SK-MEL-5 (cell line): ENCODE measurements at regions not wholly inside any gene's neighbourhood (a gene's known extent, or its start where the extent isn't known, plus 50 kb on each side); places are given as distances from the start of the nearest gene placed in this dataset.

Experiments used
- DNase-seq: peaks from one replicate; pipeline ENCODE4 v3.0.0-alpha.2; 2016; ENCODE audit warnings: low read depth, low spot score
- in situ Hi-C: cut with HindIII; loops from 2 replicates; pipeline ENCODE4 v1.10.0; 2016; ENCODE audit warnings: low sequenced_read_pairs, high pct_unique_total_duplicates, low pct_unique_long_range_greater_than_20kb

DNA sequence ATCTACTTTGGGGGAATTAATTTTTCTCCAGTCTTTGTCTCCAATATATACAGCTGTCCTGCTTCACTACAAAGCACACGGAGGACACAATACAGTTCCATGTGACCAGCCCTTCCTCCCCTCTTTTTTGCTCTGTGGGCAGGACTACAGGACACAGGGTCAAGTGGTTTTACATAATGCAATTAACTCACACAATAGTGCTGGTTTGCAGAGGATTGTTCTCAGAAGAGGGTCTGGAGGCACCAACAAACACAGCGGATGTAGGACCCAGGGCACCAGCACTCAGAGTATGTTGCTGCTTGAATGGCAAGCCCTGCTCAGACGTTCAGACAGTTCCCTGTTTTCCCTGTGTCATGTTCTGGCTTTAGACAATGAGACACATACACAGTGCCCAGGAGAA is 52.0 kb upstream of the NPTX2 start:
- DNase-seq: no peak
- in situ Hi-C loops: no loop called here

GRCh38 chr7:98562871-98563495 is 54.1 kb upstream of the NPTX2 start:
- no peak for DNase-seq
- in situ Hi-C loops: no loop called here

DNA sequence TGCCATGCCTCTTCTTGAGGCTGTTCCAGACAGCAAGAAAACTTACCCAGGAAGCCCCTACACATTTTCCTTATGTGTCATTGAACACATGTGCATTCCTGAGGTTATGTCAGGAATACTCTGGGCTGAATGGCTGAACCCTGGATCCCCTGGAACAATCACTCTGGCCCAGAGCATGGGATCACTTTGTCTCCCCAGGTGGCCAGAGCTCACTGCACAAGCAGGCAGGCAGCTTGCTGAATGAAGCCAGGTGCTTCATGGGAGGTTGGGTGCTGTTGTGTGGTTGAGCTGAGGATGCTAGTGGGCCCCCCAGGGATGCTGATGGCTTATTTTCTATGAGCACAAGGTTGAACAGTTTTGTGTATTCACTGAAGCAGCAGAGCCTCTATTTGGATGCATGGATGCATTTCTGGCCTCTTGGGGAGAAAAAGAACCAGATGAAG is 54.7 kb upstream of the NPTX2 start:
- no peak for DNase-seq
- in situ Hi-C loops: no loop called here

DNA sequence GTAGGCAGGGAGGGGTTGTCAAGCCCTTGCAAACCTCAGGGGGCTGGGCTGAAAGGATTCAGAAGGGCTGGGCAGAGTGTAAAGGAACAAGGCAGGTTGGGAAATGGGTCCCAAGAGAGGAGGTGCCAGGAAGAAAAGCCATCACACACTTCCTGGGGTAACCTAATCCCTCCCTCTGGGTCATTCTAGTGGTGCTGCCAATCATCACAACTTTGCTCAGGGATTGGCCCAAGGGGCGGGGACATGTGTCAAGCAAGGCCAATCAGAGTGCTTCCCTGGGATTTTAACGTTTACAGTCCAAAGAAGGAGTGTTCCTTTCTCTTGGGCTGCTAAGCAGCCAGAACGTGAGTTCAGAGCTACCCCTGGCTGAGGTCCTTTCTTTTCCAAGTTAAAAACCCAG is 57.1 kb upstream of the NPTX2 start:
- DNase-seq: peak; percentile 37
- in situ Hi-C loops: no loop called here

DNA sequence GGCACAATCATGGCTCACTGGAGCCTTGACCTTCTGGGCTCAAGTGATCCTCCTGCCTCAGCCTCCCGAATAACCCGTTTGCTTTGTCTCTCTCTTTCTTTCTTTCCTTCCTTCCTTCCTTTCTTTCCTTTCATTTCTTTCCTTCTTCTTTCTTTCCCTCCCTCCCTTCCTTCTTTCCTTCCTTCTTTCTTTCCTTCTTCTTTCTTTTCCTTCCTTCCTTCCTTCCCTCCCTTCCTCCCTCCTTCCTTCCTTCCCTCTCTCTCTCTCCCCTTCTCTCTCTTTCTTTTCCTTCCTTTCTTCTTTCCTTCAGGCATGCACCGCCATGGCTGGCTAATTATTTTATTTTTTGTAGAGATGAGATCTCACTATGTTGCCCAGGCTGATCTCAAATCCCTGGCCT is 57.9 kb upstream of the NPTX2 start:
- DNase-seq: no peak
- in situ Hi-C loops: no loop called here

DNA sequence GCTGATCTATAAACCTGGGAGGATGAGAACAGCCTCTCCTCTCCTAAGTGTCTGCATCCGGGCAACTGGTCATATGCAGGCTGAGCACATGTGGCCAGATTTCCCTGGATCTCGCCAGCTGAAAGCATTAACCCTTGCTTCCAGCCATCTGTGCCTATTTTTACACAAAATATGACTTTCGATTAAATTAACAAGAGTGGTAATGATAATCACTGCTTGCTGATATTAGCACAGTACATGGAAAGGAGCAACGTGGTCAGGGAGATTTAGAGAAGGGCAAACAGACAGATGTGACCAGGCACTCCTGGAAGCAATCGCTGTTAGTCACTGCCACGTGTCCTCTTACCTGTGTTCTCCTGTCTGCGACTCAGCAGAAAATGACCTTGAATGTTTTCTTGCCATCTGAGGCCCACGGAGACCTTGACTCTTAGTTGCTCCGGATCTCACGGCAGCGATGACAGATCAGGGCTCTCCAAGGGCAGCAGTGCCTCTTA is 59.5 kb upstream of the NPTX2 start:
- DNase-seq: no peak
- in situ Hi-C loops: no loop called here

GRCh38 chr7:98556288-98556687 is 60.8 kb upstream of the NPTX2 start:
- no peak for DNase-seq
- in situ Hi-C loops: no loop called here

DNA sequence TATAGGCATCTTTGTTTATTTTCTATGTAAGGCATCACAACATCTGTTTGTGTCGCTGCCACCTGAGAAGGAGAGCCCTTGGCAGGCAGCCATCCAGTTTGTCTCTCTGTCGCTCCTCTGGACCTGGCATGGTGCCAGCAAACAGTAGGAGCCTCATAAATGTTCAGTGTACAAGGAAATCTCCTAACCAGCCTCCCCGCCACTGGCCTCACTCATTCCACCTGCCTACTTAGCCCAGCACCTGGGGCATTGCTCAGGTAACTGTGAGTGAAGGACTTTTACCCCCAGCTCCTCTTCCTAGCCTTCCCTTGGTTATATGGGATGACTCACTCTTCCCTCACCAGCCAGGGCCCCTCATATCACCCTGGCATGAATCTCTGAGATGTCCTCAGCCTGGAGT is 61.7 kb upstream of the NPTX2 start:
- in situ Hi-C loops: no loop called here
- no peak for DNase-seq

DNA sequence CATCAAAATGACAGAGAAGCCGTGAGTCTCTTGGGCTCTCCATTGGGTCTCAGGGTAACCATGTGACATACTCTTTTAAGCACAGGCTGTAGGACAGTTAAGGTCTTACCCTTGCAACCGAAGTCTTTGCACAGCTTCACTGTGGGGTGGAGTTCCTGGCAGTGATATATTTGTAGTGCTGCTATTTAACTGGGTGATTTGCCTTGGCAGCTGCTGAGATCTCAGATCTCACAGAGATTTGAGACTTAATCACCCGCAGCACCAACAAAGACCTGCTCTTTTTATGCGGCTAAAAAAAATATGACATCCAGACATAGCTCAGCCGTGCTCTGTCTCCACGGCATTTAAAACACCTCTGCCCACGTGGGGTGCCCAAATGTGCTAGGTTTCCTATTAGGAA is 63.4 kb upstream of the NPTX2 start:
- in situ Hi-C loops: no loop called here

DNA sequence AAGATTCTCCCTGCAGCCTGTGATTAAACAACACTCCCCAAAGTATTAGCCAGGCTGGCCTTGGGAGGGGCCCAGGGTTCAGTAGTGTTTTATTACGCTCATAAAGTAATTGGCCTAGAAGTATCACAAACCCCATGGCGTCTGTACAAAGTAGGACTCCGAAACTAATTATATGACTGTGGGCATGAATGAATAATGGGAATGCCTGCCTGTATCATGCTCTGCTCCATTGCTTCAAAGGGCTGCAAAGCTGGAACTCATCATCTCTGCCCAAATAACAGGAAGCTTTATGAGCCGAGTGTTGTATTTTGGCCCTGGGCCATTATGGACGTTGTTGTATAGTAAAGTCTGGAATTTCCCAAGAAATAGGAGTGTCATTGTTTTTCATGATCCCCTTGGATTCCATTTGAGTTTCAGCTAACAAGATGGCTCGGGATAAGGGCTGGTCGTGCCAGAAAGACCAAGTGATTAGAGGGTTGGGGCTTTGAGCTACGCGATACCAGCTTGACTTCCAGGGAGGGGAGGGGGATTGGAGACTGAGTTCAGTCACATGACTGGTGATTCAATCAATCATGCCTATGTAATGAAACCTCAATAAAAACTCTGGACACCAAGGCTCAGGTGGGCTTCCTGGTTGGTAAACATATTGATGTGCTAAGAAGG is 65.3 kb upstream of the NPTX2 start:
- in situ Hi-C loops: no loop called here
- DNase-seq: peak; percentile 67

More for the DNA sequence above, 63.4 kb upstream of the NPTX2 start:
- DNase-seq: no peak

DNA sequence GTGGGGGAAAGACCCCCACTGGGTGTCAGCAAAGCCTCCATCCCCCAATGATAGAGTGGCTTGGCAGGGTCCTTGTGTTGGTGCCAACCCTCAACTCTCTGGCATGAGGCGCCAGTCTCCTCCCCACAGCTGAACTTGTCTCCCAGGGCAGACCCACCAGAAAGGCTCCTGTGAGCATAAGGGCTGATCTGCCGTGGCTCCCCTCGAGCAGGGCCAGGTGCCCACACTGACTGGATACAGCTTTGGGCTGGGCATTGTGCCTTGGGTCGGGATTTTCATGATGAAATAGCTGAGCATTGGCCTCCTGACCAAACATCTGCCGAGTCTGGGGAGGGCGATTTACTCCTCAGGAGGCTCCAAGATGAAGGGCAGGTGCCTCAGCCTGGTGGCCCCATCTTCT is 68.1 kb upstream of the NPTX2 start:
- in situ Hi-C loops: no loop called here
- DNase-seq: no peak

- in situ Hi-C loops: no loop called here
- no peak for DNase-seq
Measured at GRCh38 chr7:98548370-98548769, 68.7 kb upstream of the NPTX2 start.

DNA sequence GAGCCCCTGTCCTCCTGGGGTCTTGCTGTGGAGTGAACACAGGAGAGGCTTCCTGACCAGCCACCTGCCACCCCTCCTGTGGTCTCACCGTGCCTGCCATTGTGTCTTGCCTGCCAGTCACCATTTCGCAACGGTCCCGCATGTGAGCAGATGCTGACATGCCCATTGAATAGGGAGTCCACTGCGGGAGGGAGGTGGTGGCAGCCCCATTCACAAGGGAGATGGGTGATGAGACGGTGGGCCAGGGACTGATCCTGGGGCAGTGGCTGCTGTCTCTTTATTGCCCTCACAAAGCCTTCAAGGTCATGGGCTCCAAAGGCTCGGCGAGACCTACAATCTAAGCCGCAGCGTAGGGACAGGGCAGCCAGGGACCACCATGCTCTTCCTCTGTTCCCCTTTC is 76.0 kb upstream of the NPTX2 start:
- in situ Hi-C loops: no loop called here
- no peak for DNase-seq

- in situ Hi-C loops: no loop called here
- DNase-seq: no peak
Measured at GRCh38 chr7:98539865-98540264, 77.2 kb upstream of the NPTX2 start.

DNA sequence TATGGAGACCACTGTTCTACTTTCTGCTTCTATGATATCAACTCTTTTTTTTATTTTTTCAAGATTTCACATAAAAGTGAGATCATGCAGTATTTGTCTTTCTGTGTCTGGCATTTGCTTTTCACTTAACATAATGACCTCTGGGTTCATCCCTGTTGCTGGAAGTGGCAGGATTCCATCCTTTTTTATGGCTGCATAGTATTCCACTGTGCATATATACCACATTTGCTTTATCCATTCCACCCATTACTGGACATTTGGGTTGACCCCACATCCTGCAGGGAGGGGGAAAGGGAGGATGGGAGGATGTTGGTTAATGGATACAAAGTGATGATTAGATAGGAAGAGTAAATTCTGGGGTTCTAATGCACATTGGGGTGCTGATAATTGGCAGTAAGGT is 80.3 kb upstream of the NPTX2 start:
- in situ Hi-C loops: no loop called here

DNA sequence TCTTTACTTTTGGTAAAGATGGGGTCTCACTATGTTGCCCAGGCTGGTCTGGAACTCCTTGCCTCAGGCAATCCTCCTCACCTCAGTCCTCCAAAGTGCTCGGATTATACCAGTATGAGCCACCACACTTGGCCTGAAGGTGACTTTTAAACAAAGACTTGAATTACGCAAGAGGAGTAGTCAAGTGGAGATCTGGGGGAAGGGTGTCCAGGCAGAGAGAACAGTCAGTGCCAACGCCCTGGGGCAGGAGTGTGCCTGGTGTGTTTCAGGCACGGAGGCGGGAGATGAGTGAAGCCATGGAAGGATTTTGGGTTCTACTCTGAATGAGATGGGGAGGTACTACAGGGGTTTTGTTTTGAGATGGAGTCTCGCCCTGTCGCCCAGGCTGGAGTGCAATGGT is 82.6 kb upstream of the NPTX2 start:
- in situ Hi-C loops: no loop called here
- DNase-seq: no peak

More for the DNA sequence above, 80.3 kb upstream of the NPTX2 start:
- DNase-seq: no peak

GRCh38 chr7:98531717-98532116 is 85.4 kb upstream of the NPTX2 start:
- in situ Hi-C loops: no loop called here
- no peak for DNase-seq

GRCh38 chr7:98528079-98528478 is 89.0 kb upstream of the NPTX2 start:
- DNase-seq: no peak
- in situ Hi-C loops: no loop called here

DNA sequence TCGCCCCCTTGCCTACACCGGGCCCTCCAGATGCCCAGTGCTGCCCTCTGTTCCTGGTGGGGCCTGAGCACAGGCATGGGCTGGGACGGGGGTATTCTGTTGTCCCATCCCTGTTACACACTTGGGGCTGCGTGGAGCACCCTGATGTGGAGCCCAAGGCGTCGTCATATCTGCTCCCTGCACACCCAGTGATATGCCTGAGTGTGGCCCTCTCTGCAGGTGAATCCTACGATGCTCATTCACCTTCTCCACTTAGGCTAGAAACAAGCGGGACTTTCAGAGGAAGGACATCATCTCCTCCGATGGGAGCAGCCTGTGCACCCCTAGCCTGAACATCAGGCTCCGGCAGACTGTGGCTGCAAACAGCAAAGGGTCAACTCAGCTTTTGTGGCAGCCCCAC is 91.0 kb upstream of the NPTX2 start:
- in situ Hi-C loops: no loop called here
- DNase-seq: no peak
